ENCODE measurements at regions not wholly inside any gene's neighbourhood (a gene's known extent, or its start where the extent isn't known, plus 50 kb on each side); places are given as distances from the start of the nearest gene placed in this dataset.

GRCh38 chr1:190880352-190880751, 402.7 kb upstream of the BRINP3 start:
- TF ChIP-seq EZH2 (IDR thresholded peaks at IDR 0.05) (no peak), POLR2AphosphoS5 (IDR thresholded peaks at IDR 0.05; ENCODE audit: borderline replicate concordance, low read depth, low read length) (no peak)
